PC-9 (cell line): ENCODE measurements at regions not wholly inside any gene's neighbourhood (a gene's known extent, or its start where the extent isn't known, plus 50 kb on each side); places are given as distances from the start of the nearest gene placed in this dataset.

ENCODE experiments used
- EZH2 ChIP-seq: fragments of 200-600 bp; sonication (generic); IDR thresholded peaks from 2 replicates; pipeline ENCODE4 v1.8.0; 2017; ENCODE audit warnings: antibody characterized with exemption, low read depth
- TF ChIP-seq, protein P1 (sequence below): fragments of 200-600 bp; sonication (generic); conservative IDR thresholded peaks from 2 replicates; pipeline ENCODE4 v1.6.1; 2017; ENCODE audit warnings: mixed run types, antibody characterized with exemption, mild to moderate bottlenecking, moderate library complexity

DNA sequence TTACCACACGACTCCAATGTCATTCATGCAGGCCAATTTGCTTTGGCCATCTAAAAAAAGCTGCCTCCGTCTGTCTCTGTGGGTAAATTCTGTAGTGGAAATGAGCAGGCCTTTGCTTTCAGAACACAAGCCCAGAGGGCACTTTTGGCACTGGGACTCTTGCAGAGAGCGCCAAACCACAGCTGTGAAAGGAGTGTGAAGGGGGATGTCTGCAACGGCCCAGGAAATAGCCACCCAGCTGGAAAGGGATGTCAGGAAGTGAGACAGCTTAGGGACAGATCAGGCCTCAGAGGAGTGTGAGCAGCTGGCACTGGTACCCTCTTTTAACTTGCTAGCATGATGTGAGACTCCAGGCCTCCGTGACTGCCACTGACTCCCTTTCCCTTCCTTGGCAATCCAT is 152.4 kb downstream of the DKK1 start:
- TF ChIP-seq, protein P1, sequence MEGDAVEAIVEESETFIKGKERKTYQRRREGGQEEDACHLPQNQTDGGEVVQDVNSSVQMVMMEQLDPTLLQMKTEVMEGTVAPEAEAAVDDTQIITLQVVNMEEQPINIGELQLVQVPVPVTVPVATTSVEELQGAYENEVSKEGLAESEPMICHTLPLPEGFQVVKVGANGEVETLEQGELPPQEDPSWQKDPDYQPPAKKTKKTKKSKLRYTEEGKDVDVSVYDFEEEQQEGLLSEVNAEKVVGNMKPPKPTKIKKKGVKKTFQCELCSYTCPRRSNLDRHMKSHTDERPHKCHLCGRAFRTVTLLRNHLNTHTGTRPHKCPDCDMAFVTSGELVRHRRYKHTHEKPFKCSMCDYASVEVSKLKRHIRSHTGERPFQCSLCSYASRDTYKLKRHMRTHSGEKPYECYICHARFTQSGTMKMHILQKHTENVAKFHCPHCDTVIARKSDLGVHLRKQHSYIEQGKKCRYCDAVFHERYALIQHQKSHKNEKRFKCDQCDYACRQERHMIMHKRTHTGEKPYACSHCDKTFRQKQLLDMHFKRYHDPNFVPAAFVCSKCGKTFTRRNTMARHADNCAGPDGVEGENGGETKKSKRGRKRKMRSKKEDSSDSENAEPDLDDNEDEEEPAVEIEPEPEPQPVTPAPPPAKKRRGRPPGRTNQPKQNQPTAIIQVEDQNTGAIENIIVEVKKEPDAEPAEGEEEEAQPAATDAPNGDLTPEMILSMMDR, result no peak
- no peak for TF ChIP-seq EZH2
